Sigmoid colon (tissue), 4 donors: ENCODE measurements at regions not wholly inside any gene's neighbourhood (a gene's known extent, or its start where the extent isn't known, plus 50 kb on each side); places are given as distances from the start of the nearest gene placed in this dataset.

ENCODE experiments used
- CTCF ChIP-seq, 4 experiments: fragments of 450-650 bp in 3 of 4; fragments of 200-600 bp in 1 of 4; IDR thresholded peaks; one replicate each; pipeline ENCODE4 v1.5.1; 2016 to 2019; ENCODE audit warnings: antibody characterized with exemption in 4 of 4, mild to moderate bottlenecking in 3 of 4, moderate library complexity in 2 of 4
- EP300 ChIP-seq, 4 donors: sonication (generic); formaldehyde crosslinking; IDR thresholded peaks; one replicate each; pipeline ENCODE4 v1.6.1; 2017; ENCODE audit warnings: antibody characterized with exemption in 4 of 4
- POLR2A ChIP-seq, 2 donors: fragments of 450-650 bp; IDR thresholded peaks; one replicate each; pipeline ENCODE4 v1.6.1; 2016; ENCODE audit warnings: antibody characterized with exemption in 2 of 2, mild to moderate bottlenecking in 2 of 2, moderate library complexity in 2 of 2
- POLR2AphosphoS5 ChIP-seq, 4 donors: sonication (generic); formaldehyde crosslinking; IDR thresholded peaks; one replicate each; pipeline ENCODE4 v1.6.1; 2017; ENCODE audit warnings: antibody characterized with exemption in 4 of 4

DNA sequence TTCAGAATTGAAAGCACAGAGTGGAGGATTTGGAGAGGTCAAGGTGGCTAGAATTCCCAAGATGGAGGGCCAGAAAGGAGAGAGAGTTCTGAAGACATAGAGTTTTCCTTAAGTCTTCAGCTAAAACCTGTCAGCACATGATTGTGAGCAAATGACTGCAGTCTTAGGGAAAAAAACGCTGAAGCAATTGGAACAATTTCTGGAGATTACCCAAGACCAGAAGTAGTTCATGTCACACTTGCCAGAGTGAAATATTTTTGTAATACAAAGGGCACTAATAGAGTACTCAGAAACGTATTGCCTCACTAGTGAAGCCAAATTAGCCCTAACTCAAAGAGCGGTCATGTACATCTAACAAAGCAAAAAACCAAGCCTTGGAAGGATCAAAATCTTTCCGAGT, 541.3 kb upstream of the MARCKS start:
- TF ChIP-seq POLR2A (IDR thresholded peaks at IDR 0.05) (no peak), CTCF (IDR thresholded peaks at IDR 0.05) (no peak), POLR2AphosphoS5 (IDR thresholded peaks at IDR 0.05) (no peak), EP300 (IDR thresholded peaks at IDR 0.05) (no peak)
